HepG2 (cell line): ENCODE measurements at regions not wholly inside any gene's neighbourhood (a gene's known extent, or its start where the extent isn't known, plus 50 kb on each side); places are given as distances from the start of the nearest gene placed in this dataset.

Source experiments
- ATAC-seq: fragments of 200-7000 bp; cut with Tn5 transposase; 3 replicates; pipeline ENCODE4 v1.9.1; 2020; ENCODE audit warnings: mild to moderate bottlenecking, moderate library complexity
- BruUV-seq: library from RNA; stranded (reverse); fragments of 400-500 nt; replicated peaks from 2 replicates; lab custom pipeline; 2021; lab: Mats Ljungman, UMichigan
- CTCF ChIA-PET: fragments of 300-600 bp; formaldehyde crosslinking; extraction: SDS; loops from one replicate; lab custom pipeline; 2021; ENCODE audit warnings: low total read pairs, inconsistent platforms, low intra/inter-chr PET ratio; lab: Yijun Ruan, JAX
- POLR2A ChIA-PET: fragments of 350-600 bp; sonication (Branson Sonifier 250); formaldehyde crosslinking; loops from one replicate; lab custom pipeline; 2020; ENCODE audit warnings: antibody characterized with exemption, inconsistent platforms; lab: Yijun Ruan, JAX
- DNase-seq: peaks from one replicate; pipeline ENCODE4 v3.0.0-alpha.2; 2015; ENCODE audit warnings: low spot score
- FAIRE-seq: peaks from 3 replicates; lab custom pipeline; 2011; peaks lifted over from hg19 to GRCh38; lab: Jason Lieb, UNC
- H2AFZ ChIP-seq: one replicate; pipeline ENCODE4 v1.6.1; 2011; ENCODE audit warnings: low read length, inconsistent platforms
- H3K27ac ChIP-seq: fragments of 300-600 bp; 3 replicates; pipeline ENCODE4 v1.8.0; 2011; ENCODE audit warnings: mixed run types, mild to moderate bottlenecking, mixed read lengths, low read length, inconsistent platforms; ENCODE audit not compliant: insufficient read depth; ENCODE audit errors: extremely low read length
- H3K27me3 ChIP-seq, 2 experiments: fragments of 200-600 bp in 1 of 2; 2 replicates in 1 of 2; 3 replicates in 1 of 2; pipeline versions ENCODE4 v1.6.0 to v1.8.0; 2011; ENCODE audit warnings: low read length in 2 of 2, mild to moderate bottlenecking in 2 of 2, moderate library complexity in 2 of 2, inconsistent platforms in 1 of 2; ENCODE audit not compliant: insufficient read depth in 2 of 2, control insufficient read depth in 1 of 2
- H3K36me3 ChIP-seq, 2 experiments: fragments of 200-600 bp in 1 of 2; replicated peaks in 1 of 2; 2 replicates in 1 of 2; 3 replicates in 1 of 2; pipeline versions ENCODE4 v1.5.1 to v1.8.0; 2011; ENCODE audit warnings: low read length in 2 of 2, inconsistent platforms in 1 of 2; ENCODE audit not compliant: insufficient read depth in 2 of 2, control insufficient read depth in 1 of 2
- H3K4me1 ChIP-seq: 2 replicates; pipeline ENCODE4 v1.5.1; 2012; ENCODE audit warnings: low read length, inconsistent platforms; ENCODE audit not compliant: insufficient read depth
- H3K4me2 ChIP-seq: 2 replicates; pipeline ENCODE4 v1.6.0; 2011; ENCODE audit warnings: low read depth, low read length, inconsistent platforms
- H3K4me3 ChIP-seq, 3 experiments: fragments of 200-600 bp in 1 of 3; sonication (generic), shearing (Covaris generic) in 1 of 3; replicated peaks in 1 of 3; 2 replicates each; pipeline ENCODE4 v1.5.1; 2011 to 2016; ENCODE audit warnings: low read length in 3 of 3, inconsistent platforms in 2 of 3, low read depth in 2 of 3, mild to moderate bottlenecking in 2 of 3, control low read depth in 1 of 3, mixed read lengths in 1 of 3; ENCODE audit not compliant: insufficient read depth in 1 of 3
- H3K79me2 ChIP-seq: one replicate; pipeline ENCODE4 v1.6.1; 2011; ENCODE audit warnings: low read length, inconsistent platforms; ENCODE audit not compliant: insufficient read depth
- H3K9ac ChIP-seq: 2 replicates; pipeline ENCODE4 v1.6.0; 2011; ENCODE audit warnings: mild to moderate bottlenecking, low read depth, low read length, inconsistent platforms; ENCODE audit not compliant: insufficient read depth
- H3K9me3 ChIP-seq: 2 replicates; pipeline ENCODE4 v1.5.1; 2012; ENCODE audit warnings: mild to moderate bottlenecking, low read length
- H4K20me1 ChIP-seq: 2 replicates; pipeline ENCODE4 v1.6.0; 2011; ENCODE audit warnings: inconsistent platforms, mild to moderate bottlenecking, low read length, moderate library complexity; ENCODE audit not compliant: insufficient read depth
- ADNP ChIP-seq: sonication (generic); formaldehyde crosslinking; IDR thresholded peaks from 2 replicates; pipeline ENCODE4 v1.4.0; 2020; ENCODE audit warnings: missing genetic modification reagents
- DZIP1 ChIP-seq: sonication (generic); formaldehyde crosslinking; IDR thresholded peaks from 2 replicates; pipeline ENCODE4 v1.5.0; 2020; ENCODE audit warnings: mild to moderate bottlenecking, missing genetic modification reagents
- FOXK1 ChIP-seq: sonication (generic); formaldehyde crosslinking; IDR thresholded peaks from 2 replicates; pipeline ENCODE4 v1.4.0; 2020; ENCODE audit warnings: low read depth, missing genetic modification reagents, borderline replicate concordance
- FOXP4 ChIP-seq: sonication (generic); formaldehyde crosslinking; IDR thresholded peaks from 2 replicates; pipeline ENCODE4 v1.4.0; 2020; ENCODE audit warnings: missing genetic modification reagents
- HDAC1 ChIP-seq: sonication (generic); formaldehyde crosslinking; IDR thresholded peaks from 2 replicates; pipeline ENCODE4 v1.5.1; 2020; ENCODE audit warnings: mild to moderate bottlenecking, missing genetic modification reagents
- PRDM10 ChIP-seq: sonication (generic); formaldehyde crosslinking; IDR thresholded peaks from 2 replicates; pipeline ENCODE4 v1.4.0; 2020; ENCODE audit warnings: low read depth, missing genetic modification reagents
- STAT5B ChIP-seq: sonication (generic); formaldehyde crosslinking; IDR thresholded peaks from 2 replicates; pipeline ENCODE4 v1.4.0; 2020; ENCODE audit warnings: missing genetic modification reagents
- ZNF572 ChIP-seq: sonication (generic); formaldehyde crosslinking; IDR thresholded peaks from 2 replicates; pipeline ENCODE4 v1.5.1; 2020; ENCODE audit warnings: mild to moderate bottlenecking, missing genetic modification reagents
- ZNF639 ChIP-seq: conservative IDR thresholded peaks from 2 replicates; pipeline ENCODE4 v1.6.1; 2018; ENCODE audit warnings: missing genetic modification reagents
- ZNF660 ChIP-seq: sonication (generic); formaldehyde crosslinking; IDR thresholded peaks from 2 replicates; pipeline ENCODE4 v1.5.1; 2020; ENCODE audit warnings: mild to moderate bottlenecking, low read depth, missing genetic modification reagents, borderline replicate concordance
- WGBS: methylation state at CpG from one replicate; pipeline ENCODE4 v1.1.6; 2017; ENCODE audit warnings: low lambda C conversion rate; 5-methylcytosine and 5-hydroxymethylcytosine counted together
- in situ Hi-C: cut with HindIII; loops from 2 replicates; pipeline ENCODE4 v1.10.0; 2017; ENCODE audit warnings: low pct_unique_long_range_greater_than_20kb; ENCODE audit not compliant: extremely low pct_ligation_motif_present
- intact Hi-C: fragments of 100-400 bp; cut with micrococcal nuclease; formaldehyde crosslinking; loops from one replicate; pipeline ENCODE4 v1.10.0; 2022; ENCODE audit not compliant: unreplicated experiment

GRCh38 chr2:62379566-62379965, 126.4 kb downstream of the TMEM17 start:
- no peak overlapping the region for H3K4me2 ChIP-seq
- H4K20me1 ChIP-seq, result no peaks in the 10 kb centered on the region
- no peak overlapping the region for H3K27ac ChIP-seq
- CTCF ChIA-PET, result no interaction called here
- intact Hi-C loops (no loop called here), in situ Hi-C loops (no loop called here)
- no peaks in the 10 kb centered on the region for H3K4me1 ChIP-seq
- no TSS peak for BruUV-seq
- no peaks in the 10 kb centered on the region for H3K36me3 ChIP-seq
- POLR2A ChIA-PET, result no interaction called here
- peaks cover 0 to 12% of the 10 kb centered on the region in 2 experiments; a peak in 2 of 5 replicates for H3K27me3 ChIP-seq
- FAIRE-seq (no peak), DNase-seq (no peak), ATAC-seq (no peak)
- H3K9ac ChIP-seq, result no peak overlapping the region
- H2AFZ ChIP-seq, result no peak overlapping the region
- H3K4me3 ChIP-seq, result no peak overlapping the region
- H3K9me3 ChIP-seq, result no peaks in the 10 kb centered on the region
- no peaks in the 10 kb centered on the region for H3K79me2 ChIP-seq
- WGBS, result 25% methylated on average over 2 of the region's 2 CpGs
- TF ChIP-seq PRDM10 (CRISPR knock-in tag) (no peak), ZNF572 (no peak), HDAC1 (CRISPR knock-in tag) (no peak), DZIP1 (CRISPR knock-in tag) (no peak), ZNF660 (CRISPR knock-in tag) (no peak), STAT5B (no peak), ADNP (CRISPR knock-in tag) (no peak), FOXP4 (no peak), FOXK1 (no peak), ZNF639 (CRISPR knock-in tag) (no peak)
